ENCODE measurements at regions not wholly inside any gene's neighbourhood (a gene's known extent, or its start where the extent isn't known, plus 50 kb on each side); places are given as distances from the start of the nearest gene placed in this dataset.

DNA sequence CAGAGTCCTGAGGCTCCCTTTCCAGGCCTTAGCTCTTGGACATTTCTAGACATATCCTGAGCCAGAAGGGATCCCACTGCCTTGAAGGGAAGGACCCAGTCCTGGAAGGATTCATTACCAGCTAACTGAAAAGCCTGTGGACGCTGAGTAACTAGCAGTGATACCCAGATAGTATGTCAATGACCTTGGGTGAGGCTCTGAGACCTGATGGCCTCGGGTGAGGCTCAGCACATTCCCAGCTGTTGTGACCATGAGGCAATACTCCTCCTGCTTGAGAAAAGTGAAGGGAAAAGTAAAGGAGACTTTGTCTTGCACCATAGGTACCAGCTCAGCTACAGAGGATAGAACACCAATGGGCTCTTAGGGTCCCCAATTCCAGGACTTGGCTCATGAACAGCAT, 268.1 kb downstream of the DKK2 start:
- DNase-seq (ENCODE audit: low read depth in 2 of 2) = no peak

GRCh38 chr4:106766519-106766918, 269.6 kb downstream of the DKK2 start:
- no peak for DNase-seq (ENCODE audit: low read depth in 2 of 2)

GRCh38 chr4:106764774-106765173, 271.3 kb downstream of the DKK2 start:
- DNase-seq (ENCODE audit: low read depth in 2 of 2) = no peak

- no peak for DNase-seq (ENCODE audit: low read depth in 2 of 2)
These were observed 273.3 kb downstream of the DKK2 start for GRCh38 chr4:106762666-106763443.

DNA sequence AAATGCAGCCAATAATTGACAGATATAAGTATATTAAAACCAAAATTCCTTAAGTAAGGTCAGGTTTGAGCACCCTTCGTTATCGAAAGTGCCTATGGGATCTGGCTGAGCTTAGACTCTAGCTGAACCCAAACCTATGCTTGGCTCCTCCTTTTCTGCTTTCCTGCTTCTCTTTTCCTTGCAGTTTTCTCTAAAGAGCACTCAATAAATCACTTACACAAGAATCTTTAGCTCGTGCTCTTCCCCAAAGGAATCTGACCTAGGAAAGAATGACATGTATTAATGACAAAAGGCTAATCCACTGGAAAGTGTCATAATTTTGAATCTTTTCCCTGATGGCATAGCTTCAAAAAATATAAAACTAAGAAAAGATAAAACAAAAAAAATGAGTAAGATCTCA, 282.7 kb downstream of the DKK2 start:
- no peak for DNase-seq (ENCODE audit: low read depth in 2 of 2)

DNA sequence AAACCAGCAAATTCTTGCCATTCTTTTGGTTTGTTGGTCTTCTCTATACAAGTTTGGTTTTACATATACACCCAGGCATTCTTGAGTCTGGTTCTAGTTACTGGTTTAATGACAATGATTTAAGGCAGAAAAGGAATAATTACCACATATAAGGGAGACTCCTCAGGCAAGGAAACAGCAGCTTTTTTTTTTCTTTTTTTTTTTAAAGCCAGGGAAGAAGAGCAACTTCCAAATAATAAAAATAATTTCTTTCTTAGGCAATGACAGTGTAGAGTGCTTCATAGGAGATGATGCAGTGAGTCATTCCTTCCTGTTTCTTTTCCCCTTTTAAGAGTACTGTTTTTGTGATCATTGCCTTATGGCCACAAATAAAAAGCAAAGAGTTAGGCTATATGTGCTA, 289.7 kb downstream of the DKK2 start:
- no peak for DNase-seq (ENCODE audit: low read depth in 2 of 2)

GRCh38 chr4:106738121-106738520, 298.0 kb downstream of the DKK2 start:
- DNase-seq (ENCODE audit: low read depth in 2 of 2) = no peak

DNA sequence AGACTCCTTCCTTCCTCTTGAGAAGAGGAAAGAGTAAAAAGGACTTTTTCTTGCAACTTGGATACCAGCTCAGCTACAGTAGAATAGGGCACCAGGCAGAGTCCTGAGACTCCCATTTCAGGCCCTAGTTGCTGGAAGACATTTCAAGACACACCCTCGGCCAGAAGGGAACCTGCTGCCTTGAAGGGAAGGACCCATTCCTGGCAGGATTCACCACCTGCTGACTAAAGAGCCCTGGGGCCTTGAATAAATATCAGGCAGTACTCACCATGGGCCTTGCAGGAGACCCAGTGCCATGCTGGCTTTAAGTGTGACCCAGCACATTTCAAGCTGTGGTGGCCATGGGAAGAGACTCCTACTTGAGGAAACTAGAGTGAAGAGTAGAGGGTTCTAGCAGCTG, 317.6 kb downstream of the DKK2 start:
- DNase-seq (ENCODE audit: low read depth in 2 of 2) = no peak

DNA sequence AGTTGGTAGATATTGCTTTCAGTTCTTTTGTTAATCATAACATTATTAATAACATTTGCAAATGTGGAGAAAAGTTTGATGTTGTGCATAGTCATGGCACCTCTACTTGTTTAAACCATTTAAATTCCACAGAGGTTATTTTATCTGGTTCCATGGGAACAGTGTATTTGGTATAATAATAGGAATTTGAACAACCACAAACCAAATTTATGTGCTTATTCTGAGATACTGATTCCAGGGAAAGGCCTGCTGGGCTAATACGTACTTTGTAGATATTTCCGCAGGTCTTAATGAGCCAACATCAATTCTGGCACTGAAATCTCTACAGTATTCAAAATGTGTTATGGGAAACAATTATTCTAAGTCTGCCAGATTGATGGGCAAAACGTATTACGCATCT, 319.0 kb downstream of the DKK2 start:
- no peak for DNase-seq (ENCODE audit: low read depth in 2 of 2)

GRCh38 chr4:106715825-106716224, 320.3 kb downstream of the DKK2 start:
- DNase-seq (ENCODE audit: low read depth in 2 of 2) = no peak

- DNase-seq (ENCODE audit: low read depth in 2 of 2) = no peak
These were observed 327.7 kb downstream of the DKK2 start for GRCh38 chr4:106708464-106708816.

DNA sequence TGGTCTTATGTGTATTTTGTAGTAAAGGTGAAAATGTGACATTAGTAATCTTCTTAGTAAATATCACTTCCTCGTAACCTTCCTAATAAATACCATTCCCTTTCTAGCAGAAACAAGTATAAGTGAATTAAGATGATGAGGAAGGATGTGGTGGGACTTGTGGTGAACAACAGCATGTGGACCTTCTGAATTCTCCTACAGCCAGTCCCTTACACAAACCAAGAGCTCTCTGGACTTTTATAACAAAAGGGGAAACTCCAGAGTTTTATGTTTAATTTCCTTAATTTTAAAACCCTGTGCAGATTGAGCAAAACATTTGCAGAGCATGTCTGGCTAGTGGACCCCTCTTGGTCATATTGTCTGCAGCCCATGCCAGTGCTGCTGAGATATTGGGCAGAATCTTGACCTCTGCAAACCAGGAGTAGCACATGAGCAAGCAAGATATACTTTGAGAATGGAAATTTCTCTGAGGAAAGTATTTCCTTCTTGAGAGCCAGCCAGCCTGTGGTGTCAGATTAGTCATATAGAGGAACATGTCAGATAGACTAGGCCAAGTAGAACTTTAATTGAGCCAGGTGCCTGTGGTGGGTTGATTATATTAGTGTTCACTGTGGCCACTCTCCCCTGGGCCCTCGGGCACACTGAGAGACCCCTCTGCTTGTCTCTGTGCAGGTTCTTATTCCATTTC, 328.2 kb downstream of the DKK2 start:
- no peak for DNase-seq (ENCODE audit: low read depth in 2 of 2)

- no peak for DNase-seq (ENCODE audit: low read depth in 2 of 2)
These were observed 331.8 kb downstream of the DKK2 start for GRCh38 chr4:106704253-106704870.

GRCh38 chr4:106700321-106700720, 331.7 kb upstream of the GIMD1 start:
- DNase-seq (ENCODE audit: low read depth in 2 of 2) = no peak

- DNase-seq (ENCODE audit: low read depth in 2 of 2) = no peak
These were observed 330.1 kb upstream of the GIMD1 start for GRCh38 chr4:106698621-106699195.

- no peak for DNase-seq (ENCODE audit: low read depth in 2 of 2)
These were observed 327.1 kb upstream of the GIMD1 start for GRCh38 chr4:106695501-106696262.

GRCh38 chr4:106694232-106694631, 325.7 kb upstream of the GIMD1 start:
- DNase-seq (ENCODE audit: low read depth in 2 of 2) = no peak

- DNase-seq (ENCODE audit: low read depth in 2 of 2) = no peak
These were observed 323.2 kb upstream of the GIMD1 start for GRCh38 chr4:106691749-106692148.

DNA sequence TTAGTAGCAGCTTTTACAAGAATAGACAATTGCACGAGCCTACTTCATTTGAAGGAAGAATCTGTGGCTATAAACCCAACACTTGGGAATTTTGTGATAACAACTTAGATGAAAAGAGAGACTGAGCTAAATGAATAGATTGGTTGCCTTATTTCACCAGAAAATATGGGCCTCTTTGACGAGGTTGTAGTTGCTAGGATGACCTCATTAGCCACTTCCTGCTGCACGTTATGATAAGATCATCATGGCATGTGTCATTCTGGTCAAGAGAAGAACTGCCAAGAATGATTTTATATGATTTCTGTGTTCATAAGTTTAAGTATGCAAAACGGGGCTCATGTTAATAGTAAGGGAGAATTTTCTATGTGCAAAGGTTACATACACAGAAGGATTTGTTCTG, 321.9 kb upstream of the GIMD1 start:
- no peak for DNase-seq (ENCODE audit: low read depth in 2 of 2)

DNA sequence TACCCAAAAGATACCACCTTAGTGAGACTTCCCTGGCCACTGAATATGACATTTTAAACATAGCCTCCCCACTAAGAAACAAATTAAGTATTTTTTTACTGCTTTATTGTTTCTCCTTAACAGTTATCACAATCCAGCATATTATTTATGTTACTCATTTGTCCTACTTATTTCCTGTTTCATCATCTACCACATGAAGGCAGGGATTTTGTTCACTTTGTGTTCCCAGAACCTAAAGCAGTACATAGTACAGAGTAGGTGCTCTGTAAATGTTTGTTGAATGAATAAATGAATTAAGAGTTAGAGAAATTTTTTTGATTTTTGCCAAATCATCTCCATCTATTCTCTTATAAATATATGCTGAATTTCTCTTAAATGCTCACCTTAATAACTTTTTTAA, 318.4 kb upstream of the GIMD1 start:
- DNase-seq (ENCODE audit: low read depth in 2 of 2) = no peak

DNA sequence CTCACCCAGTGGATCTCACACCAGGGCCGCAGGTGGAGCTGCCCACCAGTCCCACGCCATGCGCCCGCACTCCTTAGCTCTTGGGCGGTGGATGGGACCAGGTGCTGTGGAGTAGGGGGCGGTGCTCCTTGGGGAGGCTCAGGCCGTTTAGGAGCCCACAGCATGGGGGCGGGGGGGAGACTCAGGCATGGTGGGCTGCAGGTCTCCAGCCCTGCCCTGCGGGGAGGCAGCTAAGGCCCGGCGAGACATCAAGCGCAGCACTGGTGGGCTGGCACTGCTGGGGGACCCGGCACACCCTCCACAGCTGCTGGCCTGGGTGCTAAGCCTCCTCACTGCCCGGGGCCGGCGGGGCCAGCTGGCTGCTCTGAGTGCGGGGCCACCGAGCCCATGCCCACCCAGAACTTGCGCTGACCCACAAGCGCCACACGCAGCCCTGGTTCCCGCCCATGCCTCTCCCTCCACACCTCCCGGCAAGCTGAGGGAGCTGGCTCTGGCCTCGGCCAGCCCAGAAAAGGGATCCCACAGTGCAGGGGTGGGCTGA, 312.9 kb upstream of the GIMD1 start:
- DNase-seq (ENCODE audit: low read depth in 2 of 2) = no peak

DNA sequence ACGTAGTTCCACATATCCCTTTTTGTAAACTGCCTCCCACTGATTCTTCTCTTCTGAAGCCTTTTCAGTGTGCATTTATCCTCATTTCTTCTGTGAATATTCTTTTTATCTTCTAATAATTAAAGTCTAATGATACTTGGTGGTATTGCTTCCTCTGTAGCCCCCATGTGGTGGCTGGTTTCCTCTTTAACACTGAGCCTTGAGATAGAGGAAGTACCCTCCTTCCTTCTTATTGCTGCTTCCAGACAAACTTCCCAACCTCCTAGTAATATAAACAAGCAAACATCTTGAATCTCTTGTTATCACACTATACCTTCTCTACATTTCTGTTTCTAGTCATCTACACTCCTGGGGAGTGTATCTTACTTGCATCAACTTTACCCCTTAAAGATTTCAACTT, 310.5 kb upstream of the GIMD1 start:
- DNase-seq (ENCODE audit: low read depth in 2 of 2) = no peak

Data from stimulated activated CD4-positive, alpha-beta T cell treated with anti-CD3 and anti-CD28 coated beads, Interleukin-12 subunit alpha, Interleukin-12 subunit beta, amount 100 ng/mL, for 24 hours (primary cell).